Left cardiac atrium (tissue), 4 donors: ENCODE measurements at regions not wholly inside any gene's neighbourhood (a gene's known extent, or its start where the extent isn't known, plus 50 kb on each side); places are given as distances from the start of the nearest gene placed in this dataset.
"Not testable (repeated sequence)": the region's sequence is repeated elsewhere in the genome, so short reads cannot be mapped to it uniquely, and the experiment has no call there.

ENCODE experiments used
- ATAC-seq, 2 donors: fragments of 200-7000 bp; cut with Tn5 transposase; one replicate each; pipeline ENCODE4 v1.9.1; 2020; ENCODE audit warnings: mild to moderate bottlenecking in 2 of 2, moderate library complexity in 2 of 2
- DNase-seq: peaks from one replicate; pipeline ENCODE4 v3.0.0-alpha.2; 2020
- intact Hi-C, 2 donors: fragments of 100-400 bp; cut with DNase I; formaldehyde crosslinking; loops; one replicate each; pipeline versions ENCODE4 v1.14.1 to v1.15.1; 2022 to 2023
- donor health status: DM: no; HTN: yes; CAD: no.
- donor health status: DM: no; HTN: yes; CAD: no; lungs with severe emphysema.
- donor health status: DM: yes; HTN: yes; CAD: no.
- donor health status: Dilated cardiomyopathy.

GRCh38 chr3:61371123-61371522, 119.9 kb upstream of the FHIT start:
- DNase-seq = no peak
- ATAC-seq = no peak
- intact Hi-C loops = no loop called here

GRCh38 chr3:61372723-61373122, 121.5 kb upstream of the FHIT start:
- intact Hi-C loops = no loop called here
- DNase-seq (no peak), ATAC-seq (no peak)

GRCh38 chr3:61378311-61378710, 127.1 kb upstream of the FHIT start:
- intact Hi-C loops = no loop called here

GRCh38 chr3:61381745-61382392, 130.6 kb upstream of the FHIT start:
- ATAC-seq (peak; percentile 44 to 64), DNase-seq (no peak)
- intact Hi-C loops = no loop called here

More at GRCh38 chr3:61378311-61378710, 127.1 kb upstream of the FHIT start:
- ATAC-seq = no peak
- no peak for DNase-seq

- intact Hi-C loops = no loop called here
- no peak for ATAC-seq
- no peak for DNase-seq
These were observed 136.6 kb upstream of the FHIT start for GRCh38 chr3:61387817-61388216.

GRCh38 chr3:61393480-61393947, 142.3 kb upstream of the FHIT start:
- ATAC-seq, intact Hi-C loops, DNase-seq: not testable (repeated sequence)

- intact Hi-C loops = no loop called here
- ATAC-seq (no peak), DNase-seq (no peak)
These were observed 150.1 kb upstream of the FHIT start for GRCh38 chr3:61401359-61401758.

GRCh38 chr3:61407397-61407796, 154.0 kb upstream of the PTPRG start:
- intact Hi-C loops = no loop called here
- ATAC-seq (no peak), DNase-seq (no peak)

GRCh38 chr3:61409638-61410037, 151.7 kb upstream of the PTPRG start:
- intact Hi-C loops = no loop called here
- no peak for DNase-seq
- ATAC-seq = no peak

- intact Hi-C loops, ATAC-seq, DNase-seq: not testable (repeated sequence)
These were observed 151.0 kb upstream of the PTPRG start for GRCh38 chr3:61410358-61410757.

GRCh38 chr3:61411009-61411662, 150.2 kb upstream of the PTPRG start:
- no peak for DNase-seq
- intact Hi-C loops = no loop called here
- ATAC-seq = no peak

- ATAC-seq (no peak), DNase-seq (no peak)
- intact Hi-C loops = no loop called here
These were observed 146.9 kb upstream of the PTPRG start for GRCh38 chr3:61414456-61414855.

- ATAC-seq (no peak), DNase-seq (no peak)
- intact Hi-C loops = no loop called here
These were observed 146.2 kb upstream of the PTPRG start for GRCh38 chr3:61415201-61415600.

- ATAC-seq (no peak), DNase-seq (no peak)
- intact Hi-C loops = no loop called here
These were observed 144.8 kb upstream of the PTPRG start for GRCh38 chr3:61416618-61417017.

- DNase-seq (no peak), ATAC-seq (no peak)
- intact Hi-C loops = no loop called here
These were observed 144.0 kb upstream of the PTPRG start for GRCh38 chr3:61417352-61417751.

- ATAC-seq (no peak), DNase-seq (no peak)
- intact Hi-C loops = no loop called here
These were observed 141.1 kb upstream of the PTPRG start for GRCh38 chr3:61420136-61420759.

- DNase-seq = no peak
- ATAC-seq = no peak
- intact Hi-C loops = no loop called here
These were observed 138.3 kb upstream of the PTPRG start for GRCh38 chr3:61422945-61423673.

GRCh38 chr3:61425356-61425755, 136.0 kb upstream of the PTPRG start:
- intact Hi-C loops = no loop called here
- DNase-seq (no peak), ATAC-seq (no peak)

GRCh38 chr3:61429106-61429505, 132.3 kb upstream of the PTPRG start:
- intact Hi-C loops = no loop called here
- DNase-seq (no peak), ATAC-seq (no peak)

- intact Hi-C loops, DNase-seq, ATAC-seq: not testable (repeated sequence)
These were observed 126.5 kb upstream of the PTPRG start for GRCh38 chr3:61434901-61435300.
